Skeletal muscle tissue (tissue), 3 donors: ENCODE measurements at regions not wholly inside any gene's neighbourhood (a gene's known extent, or its start where the extent isn't known, plus 50 kb on each side); places are given as distances from the start of the nearest gene placed in this dataset.
A peak's percentile ranks its signal among the peaks of the same experiment; 100 is the strongest.

Source experiments
- H3K27ac ChIP-seq: one replicate; pipeline ENCODE4 v1.7.0; 2013; ENCODE audit warnings: mild to moderate bottlenecking, low read depth, low read length, inconsistent platforms
- H3K27me3 ChIP-seq, 3 donors: one replicate each; pipeline ENCODE4 v1.7.0; 2013; ENCODE audit warnings: low read length in 3 of 3; ENCODE audit not compliant: control insufficient read depth in 3 of 3, insufficient read depth in 3 of 3
- H3K36me3 ChIP-seq, 3 donors: one replicate each; pipeline ENCODE4 v1.7.0; 2013; ENCODE audit warnings: low read length in 3 of 3; ENCODE audit not compliant: control insufficient read depth in 3 of 3, insufficient read depth in 3 of 3
- H3K4me1 ChIP-seq, 3 donors: one replicate each; pipeline ENCODE4 v1.7.0; 2013; ENCODE audit warnings: low read length in 3 of 3, mild to moderate bottlenecking in 3 of 3; ENCODE audit not compliant: control insufficient read depth in 3 of 3, insufficient read depth in 3 of 3
- H3K4me3 ChIP-seq, 3 donors: one replicate each; pipeline ENCODE4 v1.7.0; 2013; ENCODE audit warnings: low read length in 3 of 3
- H3K9ac ChIP-seq, 3 donors: one replicate each; pipeline ENCODE4 v1.7.0; 2013; ENCODE audit warnings: low read length in 3 of 3, mild to moderate bottlenecking in 3 of 3, moderate library complexity in 2 of 3, low read depth in 1 of 3
- H3K9me3 ChIP-seq, 3 donors: one replicate each; pipeline ENCODE4 v1.7.0; 2013; ENCODE audit warnings: low read length in 3 of 3; ENCODE audit not compliant: control insufficient read depth in 3 of 3
- donor health status: Osteomylitis.

GRCh38 chr6:164107297-164107995 lies 692.9 kb downstream of the QKI start:
- no peaks in the 10 kb centered on the region for H3K36me3 ChIP-seq
- H3K27ac ChIP-seq: peak overlapping the region; percentile 91
- no peaks in the 10 kb centered on the region for H3K27me3 ChIP-seq
- peak overlapping the region; percentile 57 to 81 (median 78) for H3K9ac ChIP-seq
- H3K4me1 ChIP-seq: peaks cover 29 to 43% (median 39%) of the 10 kb centered on the region in 3 donors
- H3K9me3 ChIP-seq: no peaks in the 10 kb centered on the region
- H3K4me3 ChIP-seq: no peak overlapping the region

GRCh38 chr6:164106345-164106769 lies 691.8 kb downstream of the QKI start:
- Histone ChIP-seq H3K4me1 (peaks cover 32 to 44% (median 43%) of the 10 kb centered on the region in 3 donors), H3K27ac (peak overlapping the region; percentile 91), H3K9ac (peak overlapping the region in 2 of 3 donors; percentile 35 to 58), H3K4me3 (no peak overlapping the region), H3K9me3 (no peaks in the 10 kb centered on the region), H3K36me3 (no peaks in the 10 kb centered on the region), H3K27me3 (no peaks in the 10 kb centered on the region)

DNA sequence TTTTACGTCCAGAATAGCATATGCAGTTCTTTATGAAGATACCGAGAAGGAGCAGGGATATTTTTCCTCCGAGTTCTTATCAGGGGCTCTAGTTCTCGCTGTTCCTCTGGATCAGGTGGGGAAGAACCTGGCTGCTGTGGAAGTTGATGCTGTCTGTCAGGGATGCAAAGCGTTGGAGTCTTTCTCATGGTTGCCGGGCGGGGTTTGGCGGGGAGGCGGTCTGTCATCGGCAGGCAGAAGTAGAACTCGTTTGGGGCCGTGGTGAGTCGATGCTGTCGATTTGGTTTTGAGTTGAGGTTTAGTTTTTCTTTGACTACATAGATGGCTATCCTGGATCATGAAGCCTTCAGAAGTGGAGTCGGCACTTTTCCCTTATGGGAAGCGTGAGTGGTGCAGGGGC lies 691.2 kb downstream of the QKI start:
- no peaks in the 10 kb centered on the region for H3K36me3 ChIP-seq
- peak overlapping the region; percentile 91 for H3K27ac ChIP-seq
- no peak overlapping the region for H3K4me3 ChIP-seq
- no peak overlapping the region for H3K9ac ChIP-seq
- H3K9me3 ChIP-seq: no peaks in the 10 kb centered on the region
- peaks cover 32 to 44% (median 43%) of the 10 kb centered on the region in 3 donors for H3K4me1 ChIP-seq
- no peaks in the 10 kb centered on the region for H3K27me3 ChIP-seq

DNA sequence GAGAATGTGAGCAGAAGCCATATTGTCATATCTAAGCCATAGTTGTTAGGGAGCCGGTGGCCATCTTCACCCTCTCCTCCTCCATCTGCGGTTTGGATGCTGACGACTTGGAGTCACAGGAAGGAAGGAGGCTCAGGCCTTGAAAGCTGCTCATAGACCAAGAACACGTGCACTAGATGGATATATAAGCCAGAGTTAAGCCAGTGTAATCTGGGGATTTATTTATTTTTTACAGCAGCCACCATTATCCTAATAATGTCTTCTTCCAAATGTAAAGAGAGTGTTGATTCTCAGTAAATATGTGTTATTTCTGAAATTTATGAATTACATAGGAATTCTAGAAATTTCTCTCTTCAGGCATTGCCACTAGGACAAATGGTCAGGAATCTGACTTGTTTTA lies 689.9 kb downstream of the QKI start:
- Histone ChIP-seq H3K27ac (no peak overlapping the region), H3K9ac (no peak overlapping the region), H3K4me3 (no peak overlapping the region), H3K9me3 (no peaks in the 10 kb centered on the region), H3K36me3 (no peaks in the 10 kb centered on the region), H3K4me1 (peaks cover 28 to 35% (median 35%) of the 10 kb centered on the region in 3 donors), H3K27me3 (no peaks in the 10 kb centered on the region)

- no peak overlapping the region for H3K4me3 ChIP-seq
- H3K27ac ChIP-seq: no peak overlapping the region
- H3K9ac ChIP-seq: no peak overlapping the region
- peaks cover 23 to 36% (median 34%) of the 10 kb centered on the region in 3 donors for H3K4me1 ChIP-seq
- H3K27me3 ChIP-seq: no peaks in the 10 kb centered on the region
- no peaks in the 10 kb centered on the region for H3K9me3 ChIP-seq
- H3K36me3 ChIP-seq: no peaks in the 10 kb centered on the region
Observed at GRCh38 chr6:164102693-164103092, 688.2 kb downstream of the QKI start.

DNA sequence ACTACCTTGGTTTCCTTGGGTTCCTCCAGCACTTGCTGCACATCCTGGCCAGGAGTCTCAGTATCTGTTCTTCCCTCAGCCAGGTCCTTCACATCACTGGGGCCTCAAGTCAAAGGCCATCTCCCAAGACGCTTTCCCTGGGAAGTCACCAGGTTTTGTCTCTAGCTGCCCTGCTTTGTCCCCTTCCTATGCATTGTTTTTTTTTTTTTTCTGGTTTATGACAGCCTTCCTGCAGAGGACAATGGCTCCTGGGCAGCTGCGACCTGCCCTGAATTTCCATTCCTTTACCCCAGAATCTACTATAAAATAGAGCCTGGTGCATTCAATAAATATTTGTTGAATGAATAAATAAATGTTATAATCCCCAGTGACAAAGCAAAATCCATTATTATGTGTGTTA lies 687.3 kb downstream of the QKI start:
- Histone ChIP-seq H3K36me3 (no peaks in the 10 kb centered on the region), H3K9ac (no peak overlapping the region), H3K27ac (no peak overlapping the region), H3K4me3 (no peak overlapping the region), H3K4me1 (peaks cover 15 to 30% (median 27%) of the 10 kb centered on the region in 3 donors), H3K9me3 (no peaks in the 10 kb centered on the region), H3K27me3 (no peaks in the 10 kb centered on the region)

DNA sequence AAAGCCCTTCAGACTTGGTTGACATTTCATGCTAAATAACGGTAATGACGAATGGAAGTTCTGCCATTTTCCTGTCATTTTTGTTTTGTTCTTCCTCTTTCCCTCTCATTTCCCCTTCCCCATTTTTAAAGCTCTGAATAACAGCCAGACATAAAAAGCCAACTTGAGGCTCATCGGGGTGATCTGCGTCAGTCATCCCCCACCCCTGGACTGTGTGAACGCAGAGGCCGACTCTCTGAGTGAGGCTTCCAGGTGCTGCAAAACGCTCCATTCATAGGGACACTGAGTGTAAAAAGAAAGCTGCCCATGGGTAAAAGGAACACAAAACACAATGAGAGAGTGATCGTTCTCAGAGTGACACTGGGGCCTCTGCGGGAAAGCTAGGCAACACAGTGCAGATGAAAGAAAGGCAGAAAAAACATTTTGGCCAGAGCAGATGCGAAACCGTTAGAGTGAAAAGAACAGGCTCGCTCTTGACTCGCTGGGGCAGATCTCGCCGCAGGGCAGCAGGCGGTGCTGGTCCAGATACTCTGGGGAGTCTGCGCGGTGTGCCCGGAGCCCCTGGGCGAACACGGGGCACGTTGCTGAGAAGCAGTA lies 684.8 kb downstream of the QKI start:
- H3K4me3 ChIP-seq: peak overlapping the region in 1 of 3 donors; percentile 57
- H3K27me3 ChIP-seq: no peaks in the 10 kb centered on the region
- H3K27ac ChIP-seq: peak overlapping the region; percentile 55
- H3K9me3 ChIP-seq: no peaks in the 10 kb centered on the region
- no peaks in the 10 kb centered on the region for H3K36me3 ChIP-seq
- H3K4me1 ChIP-seq: peaks cover 14 to 23% (median 23%) of the 10 kb centered on the region in 3 donors
- H3K9ac ChIP-seq: peak overlapping the region in 2 of 3 donors; percentile 7 to 68

GRCh38 chr6:164098857-164099267 lies 684.3 kb downstream of the QKI start:
- Histone ChIP-seq H3K4me1 (peaks cover 14 to 23% (median 23%) of the 10 kb centered on the region in 3 donors), H3K27me3 (no peaks in the 10 kb centered on the region), H3K9ac (peak overlapping the region in 2 of 3 donors; percentile 7 to 68), H3K4me3 (peak overlapping the region in 2 of 3 donors; percentile 30 to 57), H3K36me3 (no peaks in the 10 kb centered on the region), H3K9me3 (no peaks in the 10 kb centered on the region), H3K27ac (peak overlapping the region; percentile 55)

DNA sequence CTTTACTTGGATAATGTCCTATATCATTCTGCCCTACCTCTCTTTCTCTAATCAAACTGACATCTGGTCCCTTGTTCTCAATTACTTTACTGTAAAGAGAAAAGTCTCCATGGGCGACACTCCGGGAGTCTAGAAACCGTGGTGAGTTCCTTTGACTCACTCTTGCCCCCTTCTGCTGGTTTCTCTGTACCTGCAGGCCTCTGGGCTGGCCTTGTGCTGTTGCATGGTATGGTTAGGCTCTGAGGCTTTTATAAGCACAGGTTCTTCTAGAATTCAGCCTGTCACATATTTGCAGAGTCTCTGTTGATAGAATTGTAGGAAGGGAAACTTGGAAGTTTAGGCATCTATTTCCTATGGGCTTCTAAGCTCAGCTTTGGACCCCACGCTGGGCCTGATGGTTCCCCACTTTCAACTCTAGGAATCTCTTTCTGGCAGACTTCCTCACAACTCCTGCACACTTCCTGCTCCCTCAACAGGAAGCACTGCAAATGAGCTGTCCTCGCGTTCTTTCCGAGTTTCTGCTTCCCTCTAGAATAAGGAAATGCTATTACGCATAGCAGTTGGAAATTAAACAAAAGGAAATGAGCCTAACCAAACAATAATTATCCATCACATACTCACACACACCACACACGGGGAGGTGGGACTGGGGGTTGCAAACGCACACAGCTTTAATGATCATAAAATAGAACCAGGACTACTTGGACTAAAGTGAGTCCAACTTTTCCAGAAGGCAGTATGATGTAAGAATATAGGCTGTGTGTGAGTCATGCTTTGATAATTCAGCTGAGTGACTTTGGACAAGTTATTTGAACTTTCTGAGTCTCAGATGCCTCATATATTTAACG lies 683.3 kb downstream of the QKI start:
- Histone ChIP-seq H3K4me1 (peaks cover 14 to 25% (median 23%) of the 10 kb centered on the region in 3 donors), H3K36me3 (no peaks in the 10 kb centered on the region), H3K9me3 (no peaks in the 10 kb centered on the region), H3K9ac (peak overlapping the region in 1 of 3 donors; percentile 28), H3K27me3 (no peaks in the 10 kb centered on the region), H3K4me3 (peak overlapping the region in 1 of 3 donors; percentile 23), H3K27ac (peak overlapping the region; percentile 55)
